ENCODE measurements at regions not wholly inside any gene's neighbourhood (a gene's known extent, or its start where the extent isn't known, plus 50 kb on each side); places are given as distances from the start of the nearest gene placed in this dataset.

DNA sequence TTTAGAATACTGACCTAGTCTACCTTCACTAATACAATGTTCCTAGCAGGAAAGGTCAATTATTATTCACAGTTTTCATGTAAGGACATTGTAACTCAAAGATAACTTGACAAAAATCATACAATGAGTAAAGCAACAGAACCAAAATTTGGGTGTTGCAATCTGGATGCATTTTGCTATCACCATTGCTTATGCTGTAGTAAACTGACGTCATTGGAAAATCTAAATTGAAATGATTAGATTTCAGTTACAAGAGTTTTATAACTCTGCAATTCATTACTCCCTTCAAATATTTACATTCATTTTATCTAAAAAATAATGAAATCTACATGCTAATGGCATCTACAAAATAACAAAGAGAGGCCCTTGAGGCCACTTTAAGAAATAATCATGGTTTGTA lies 147.0 kb downstream of the TENT5A start:
- POLR2A ChIA-PET = no interaction called here
- H3K4me2 ChIP-seq (ENCODE audit: low read length) = no peak overlapping the region
- H3K27ac ChIP-seq (ENCODE audit: low read depth, low read length) = no peak overlapping the region
- no peak overlapping the region for H3K4me3 ChIP-seq (replicated peaks in 1 of 2; ENCODE audit: low read depth in 1 of 2, low read length in 2 of 2)
- no peaks in the 10 kb centered on the region for H3K79me2 ChIP-seq (ENCODE audit: insufficient read depth, low read length)
- TF ChIP-seq ZFX (IDR thresholded peaks at IDR 0.05) = no peak
- TF ChIP-seq FOSL1 (IDR thresholded peaks at IDR 0.05; ENCODE audit: low read depth) = no peak
- TF ChIP-seq CBX3 (IDR thresholded peaks at IDR 0.05; ENCODE audit: low read depth) = no peak
- TF ChIP-seq EZH2 (IDR thresholded peaks at IDR 0.05) = no peak
- TF ChIP-seq, protein P1, sequence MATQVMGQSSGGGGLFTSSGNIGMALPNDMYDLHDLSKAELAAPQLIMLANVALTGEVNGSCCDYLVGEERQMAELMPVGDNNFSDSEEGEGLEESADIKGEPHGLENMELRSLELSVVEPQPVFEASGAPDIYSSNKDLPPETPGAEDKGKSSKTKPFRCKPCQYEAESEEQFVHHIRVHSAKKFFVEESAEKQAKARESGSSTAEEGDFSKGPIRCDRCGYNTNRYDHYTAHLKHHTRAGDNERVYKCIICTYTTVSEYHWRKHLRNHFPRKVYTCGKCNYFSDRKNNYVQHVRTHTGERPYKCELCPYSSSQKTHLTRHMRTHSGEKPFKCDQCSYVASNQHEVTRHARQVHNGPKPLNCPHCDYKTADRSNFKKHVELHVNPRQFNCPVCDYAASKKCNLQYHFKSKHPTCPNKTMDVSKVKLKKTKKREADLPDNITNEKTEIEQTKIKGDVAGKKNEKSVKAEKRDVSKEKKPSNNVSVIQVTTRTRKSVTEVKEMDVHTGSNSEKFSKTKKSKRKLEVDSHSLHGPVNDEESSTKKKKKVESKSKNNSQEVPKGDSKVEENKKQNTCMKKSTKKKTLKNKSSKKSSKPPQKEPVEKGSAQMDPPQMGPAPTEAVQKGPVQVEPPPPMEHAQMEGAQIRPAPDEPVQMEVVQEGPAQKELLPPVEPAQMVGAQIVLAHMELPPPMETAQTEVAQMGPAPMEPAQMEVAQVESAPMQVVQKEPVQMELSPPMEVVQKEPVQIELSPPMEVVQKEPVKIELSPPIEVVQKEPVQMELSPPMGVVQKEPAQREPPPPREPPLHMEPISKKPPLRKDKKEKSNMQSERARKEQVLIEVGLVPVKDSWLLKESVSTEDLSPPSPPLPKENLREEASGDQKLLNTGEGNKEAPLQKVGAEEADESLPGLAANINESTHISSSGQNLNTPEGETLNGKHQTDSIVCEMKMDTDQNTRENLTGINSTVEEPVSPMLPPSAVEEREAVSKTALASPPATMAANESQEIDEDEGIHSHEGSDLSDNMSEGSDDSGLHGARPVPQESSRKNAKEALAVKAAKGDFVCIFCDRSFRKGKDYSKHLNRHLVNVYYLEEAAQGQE (IDR thresholded peaks at IDR 0.05; ENCODE audit: low read depth) = no peak
- H4K20me1 ChIP-seq (ENCODE audit: insufficient read depth) = no peaks in the 10 kb centered on the region
- H3K9ac ChIP-seq (ENCODE audit: low read length) = no peak overlapping the region
- H3K9me3 ChIP-seq (ENCODE audit: control insufficient read depth in 1 of 2, insufficient read depth in 1 of 2, low read depth in 1 of 2, low read length in 2 of 2) = no peaks in the 10 kb centered on the region
- no peaks in the 10 kb centered on the region for H3K27me3 ChIP-seq (ENCODE audit: insufficient read depth, low read length)
- CTCF ChIA-PET = no interaction called here
- H3K4me1 ChIP-seq (ENCODE audit: control insufficient read depth in 1 of 2, insufficient read depth in 2 of 2, low read length in 2 of 2) = no peaks in the 10 kb centered on the region
- ATAC-seq (no peak), DNase-seq (ENCODE audit: low read depth, low spot score) (no peak)
- no peaks in the 10 kb centered on the region for H3K36me3 ChIP-seq (ENCODE audit: control insufficient read depth in 1 of 2, insufficient read depth in 2 of 2, low read length in 2 of 2)
- H3K9me2 ChIP-seq (ENCODE audit: insufficient read depth) = no peaks in the 10 kb centered on the region
- RAD21 ChIA-PET (ENCODE audit: low non-redundant PET in 1 of 2, low total read pairs in 2 of 2, uncharacterized antibody in 2 of 2, unreplicated experiment in 2 of 2) = no interaction called here
- intact Hi-C loops (cut with micrococcal nuclease) = no loop called here
- no TSS peak for BruUV-seq (replicated peaks)
- H2AFZ ChIP-seq (ENCODE audit: low read depth, low read length, poor library complexity, severe bottlenecking) = no peak overlapping the region

DNA sequence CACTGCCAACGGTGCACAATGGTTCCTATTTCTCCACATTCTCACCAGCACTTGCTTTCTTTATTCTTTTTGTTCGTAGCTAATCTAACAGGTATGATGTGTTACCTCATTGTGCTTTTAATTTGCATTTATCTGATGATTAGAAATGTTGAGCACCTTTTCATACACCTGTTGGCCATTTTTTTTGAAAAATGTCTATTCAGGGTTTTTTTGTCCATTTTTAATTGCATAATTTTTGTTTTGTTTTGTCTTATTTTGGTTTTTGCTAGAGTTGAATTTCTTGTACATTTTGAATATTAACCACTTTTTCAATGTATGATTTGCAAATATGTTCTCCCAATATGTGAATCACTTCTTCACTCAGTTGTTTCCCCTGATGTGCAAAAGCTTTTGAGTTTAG lies 150.6 kb downstream of the TENT5A start:
- no peaks in the 10 kb centered on the region for H3K9me3 ChIP-seq (ENCODE audit: control insufficient read depth in 1 of 2, insufficient read depth in 1 of 2, low read depth in 1 of 2, low read length in 2 of 2)
- ChIA-PET RAD21 (ENCODE audit: low non-redundant PET in 1 of 2, low total read pairs in 2 of 2, uncharacterized antibody in 2 of 2, unreplicated experiment in 2 of 2) (no interaction called here), POLR2A (no interaction called here), CTCF (no interaction called here)
- no peaks in the 10 kb centered on the region for H3K9me2 ChIP-seq (ENCODE audit: insufficient read depth)
- BruUV-seq (replicated peaks) = no TSS peak
- no peak overlapping the region for H3K4me2 ChIP-seq (ENCODE audit: low read length)
- H2AFZ ChIP-seq (ENCODE audit: low read depth, low read length, poor library complexity, severe bottlenecking) = no peak overlapping the region
- H3K27me3 ChIP-seq (ENCODE audit: insufficient read depth, low read length) = no peaks in the 10 kb centered on the region
- H3K79me2 ChIP-seq (ENCODE audit: insufficient read depth, low read length) = no peaks in the 10 kb centered on the region
- no peak overlapping the region for H3K9ac ChIP-seq (ENCODE audit: low read length)
- ATAC-seq (no peak), DNase-seq (ENCODE audit: low read depth, low spot score) (no peak)
- intact Hi-C loops (cut with micrococcal nuclease) = no loop called here
- H4K20me1 ChIP-seq (ENCODE audit: insufficient read depth) = no peaks in the 10 kb centered on the region
- no peaks in the 10 kb centered on the region for H3K36me3 ChIP-seq (ENCODE audit: control insufficient read depth in 1 of 2, insufficient read depth in 2 of 2, low read length in 2 of 2)
- TF ChIP-seq RAD21 (IDR thresholded peaks at IDR 0.05; ENCODE audit: low read depth) (no peak), SRF (IDR thresholded peaks at IDR 0.05; ENCODE audit: low read depth) (no peak), CBX3 (IDR thresholded peaks at IDR 0.05; ENCODE audit: low read depth) (no peak), ZFX (IDR thresholded peaks at IDR 0.05) (no peak), EZH2phosphoT487 (IDR thresholded peaks at IDR 0.05; ENCODE audit: borderline replicate concordance) (no peak), SP1 (IDR thresholded peaks at IDR 0.05; ENCODE audit: low read depth) (no peak), FOSL1 (IDR thresholded peaks at IDR 0.05; ENCODE audit: low read depth) (no peak), YY1 (IDR thresholded peaks at IDR 0.05; ENCODE audit: extremely low read depth, insufficient replicate concordance, low read depth, low read length) (no peak), POLR2AphosphoS5 (IDR thresholded peaks at IDR 0.05; ENCODE audit: low read depth, low read length) (no peak), CEBPB (IDR thresholded peaks at IDR 0.05; ENCODE audit: low read depth) (no peak), SIN3A (IDR thresholded peaks at IDR 0.05; ENCODE audit: low read depth) (no peak)
- TF ChIP-seq, protein P1 (IDR thresholded peaks at IDR 0.05; ENCODE audit: low read depth) = no peak
- TF ChIP-seq, protein P2, sequence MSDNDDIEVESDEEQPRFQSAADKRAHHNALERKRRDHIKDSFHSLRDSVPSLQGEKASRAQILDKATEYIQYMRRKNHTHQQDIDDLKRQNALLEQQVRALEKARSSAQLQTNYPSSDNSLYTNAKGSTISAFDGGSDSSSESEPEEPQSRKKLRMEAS (IDR thresholded peaks at IDR 0.05) = no peak
- TF ChIP-seq, protein P3, sequence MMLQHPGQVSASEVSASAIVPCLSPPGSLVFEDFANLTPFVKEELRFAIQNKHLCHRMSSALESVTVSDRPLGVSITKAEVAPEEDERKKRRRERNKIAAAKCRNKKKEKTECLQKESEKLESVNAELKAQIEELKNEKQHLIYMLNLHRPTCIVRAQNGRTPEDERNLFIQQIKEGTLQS (IDR thresholded peaks at IDR 0.05) = no peak
- H3K27ac ChIP-seq (ENCODE audit: low read depth, low read length) = no peak overlapping the region
- H3K4me1 ChIP-seq (ENCODE audit: control insufficient read depth in 1 of 2, insufficient read depth in 2 of 2, low read length in 2 of 2) = no peaks in the 10 kb centered on the region
- H3K4me3 ChIP-seq (replicated peaks in 1 of 2; ENCODE audit: low read depth in 1 of 2, low read length in 2 of 2) = no peak overlapping the region
